GM12878 (cell line): ENCODE measurements at regions not wholly inside any gene's neighbourhood (a gene's known extent, or its start where the extent isn't known, plus 50 kb on each side); places are given as distances from the start of the nearest gene placed in this dataset.

ENCODE experiments used
- ATAC-seq: fragments of 200-7000 bp; cut with Tn5 transposase; 3 replicates; pipeline ENCODE4 v1.9.1; 2020; ENCODE audit warnings: mild to moderate bottlenecking, moderate library complexity
- BruUV-seq: library from RNA; stranded (reverse); fragments of 400-500 nt; replicated peaks from 2 replicates; lab custom pipeline; 2021; lab: Mats Ljungman, UMichigan
- CTCF ChIA-PET: fragments of 300-600 bp; sonication (Branson Sonifier 250); formaldehyde crosslinking; extraction: SDS; loops from one replicate; lab custom pipeline; 2021; ENCODE audit warnings: inconsistent platforms; lab: Yijun Ruan, JAX
- POLR2A ChIA-PET: fragments of 350-600 bp; formaldehyde crosslinking; extraction: SDS; loops from one replicate; lab custom pipeline; 2021; ENCODE audit warnings: inconsistent platforms; lab: Charles Lee
- RAD21 ChIA-PET: fragments of 300-600 bp; sonication (Branson Sonifier 250); formaldehyde crosslinking; loops from one replicate; lab custom pipeline; 2023; ENCODE audit warnings: antibody characterized with exemption; ENCODE audit not compliant: unreplicated experiment; lab: Charles Lee
- SMC1A ChIA-PET: fragments of 300-600 bp; sonication (Branson Sonifier 250); formaldehyde crosslinking; loops from one replicate; lab custom pipeline; 2023; ENCODE audit not compliant: unreplicated experiment, uncharacterized antibody; lab: Charles Lee
- DNase-seq: peaks from one replicate; pipeline ENCODE4 v3.0.0-alpha.2; 2011; ENCODE audit warnings: low read depth, low spot score
- FAIRE-seq: peaks from 3 replicates; lab custom pipeline; 2011; peaks lifted over from hg19 to GRCh38; lab: Jason Lieb, UNC
- H2AFZ ChIP-seq: 2 replicates; pipeline ENCODE4 v1.6.0; 2011; ENCODE audit warnings: low read depth, low read length, control low read depth; ENCODE audit not compliant: control insufficient read depth
- H3K27ac ChIP-seq: 2 replicates; pipeline ENCODE4 v1.5.1; 2011; ENCODE audit warnings: control low read depth; ENCODE audit not compliant: control insufficient read depth, insufficient read depth
- H3K27me3 ChIP-seq, 2 experiments: replicated peaks in 1 of 2; 2 replicates each; pipeline versions ENCODE4 v1.6.0 to v1.6.1; 2011; ENCODE audit warnings: low read length in 1 of 2; ENCODE audit not compliant: control insufficient read depth in 2 of 2, insufficient read depth in 2 of 2
- H3K36me3 ChIP-seq, 2 experiments: 2 replicates each; pipeline ENCODE4 v1.5.1; 2011; ENCODE audit warnings: low read length in 1 of 2; ENCODE audit not compliant: control insufficient read depth in 2 of 2, insufficient read depth in 2 of 2
- H3K4me1 ChIP-seq: 2 replicates; pipeline ENCODE4 v1.6.1; 2011; ENCODE audit warnings: mild to moderate bottlenecking, low read length, moderate library complexity, mixed read lengths; ENCODE audit not compliant: control insufficient read depth, insufficient read depth
- H3K4me2 ChIP-seq: 2 replicates; pipeline ENCODE4 v1.6.0; 2011; ENCODE audit warnings: control low read depth; ENCODE audit not compliant: control insufficient read depth, insufficient read depth
- H3K4me3 ChIP-seq: fragments of 200-600 bp; sonication (generic); 2 replicates; pipeline ENCODE4 v1.5.1; 2016
- H3K79me2 ChIP-seq: 2 replicates; pipeline ENCODE4 v1.6.0; 2011; ENCODE audit warnings: low read length; ENCODE audit not compliant: control insufficient read depth, insufficient read depth
- H3K9ac ChIP-seq: 2 replicates; pipeline ENCODE4 v1.8.0; 2011; ENCODE audit warnings: low read length, control low read depth, mixed read lengths; ENCODE audit not compliant: control insufficient read depth, insufficient read depth
- H3K9me3 ChIP-seq: replicated peaks from 3 replicates; pipeline ENCODE4 v1.5.1; 2011; ENCODE audit warnings: mild to moderate bottlenecking, low read length; ENCODE audit not compliant: control insufficient read depth, insufficient read depth
- H4K20me1 ChIP-seq: 2 replicates; pipeline ENCODE4 v1.6.0; 2011; ENCODE audit not compliant: control insufficient read depth, insufficient read depth
- EP300 ChIP-seq, 2 experiments: fragments of 150-350 bp in 1 of 2; IDR thresholded peaks; 2 replicates each; pipeline ENCODE4 v1.6.1; 2011 to 2012; ENCODE audit warnings: low read depth in 2 of 2, low read length in 2 of 2, borderline replicate concordance in 1 of 2, improper control_type of control experiment in 1 of 2, inconsistent platforms in 1 of 2; ENCODE audit not compliant: control insufficient read depth in 1 of 2
- HDAC6 ChIP-seq: fragments of 200-600 bp; sonication (generic); IDR thresholded peaks from one replicate; pipeline ENCODE4 v1.8.0; 2017; ENCODE audit warnings: antibody characterized with exemption; ENCODE audit not compliant: unreplicated experiment
- HDGF ChIP-seq: fragments of 450-650 bp; IDR thresholded peaks from 2 replicates; pipeline ENCODE4 v1.6.1; 2016; ENCODE audit warnings: antibody characterized with exemption
- MTA2 ChIP-seq: fragments of 450-650 bp; IDR thresholded peaks from 2 replicates; pipeline ENCODE4 v1.6.1; 2016; ENCODE audit warnings: low read depth, mild to moderate bottlenecking, moderate library complexity
- PML ChIP-seq: IDR thresholded peaks from 2 replicates; pipeline ENCODE4 v1.6.1; 2012; ENCODE audit warnings: low read length, inconsistent platforms
- POLR2A ChIP-seq: IDR thresholded peaks from 2 replicates; pipeline ENCODE4 v1.6.1; 2011; ENCODE audit warnings: low read depth, mild to moderate bottlenecking, low read length
- SIX5 ChIP-seq: IDR thresholded peaks from 2 replicates; pipeline ENCODE4 v1.6.1; 2011; ENCODE audit warnings: mild to moderate bottlenecking, low read depth, low read length, moderate library complexity; ENCODE audit not compliant: severe bottlenecking
- SRF ChIP-seq, 2 experiments: IDR thresholded peaks; 2 replicates each; pipeline ENCODE4 v1.6.1; 2011; ENCODE audit warnings: low read depth in 2 of 2, low read length in 2 of 2, mild to moderate bottlenecking in 1 of 2, moderate library complexity in 1 of 2
- TAF1 ChIP-seq: IDR thresholded peaks from 2 replicates; pipeline ENCODE4 v1.6.1; 2011; ENCODE audit warnings: mild to moderate bottlenecking, low read depth, low read length, borderline replicate concordance
- TARDBP ChIP-seq: IDR thresholded peaks from 2 replicates; pipeline ENCODE4 v1.6.1; 2016; ENCODE audit warnings: borderline replicate concordance
- WGBS: methylation state at CpG from one replicate; pipeline ENCODE4 v1.1.6; 2016; ENCODE audit warnings: low lambda C conversion rate; ENCODE audit not compliant: insufficient replicate concordance, insufficient coverage; ENCODE audit errors: missing lambda C conversion rate; 5-methylcytosine and 5-hydroxymethylcytosine counted together
- in situ Hi-C: fragments of 300-500 bp; cut with MboI; formaldehyde crosslinking; loops from 9 replicates; pipeline ENCODE4 v1.14.3; 2018; ENCODE audit warnings: mixed read lengths
- intact Hi-C: fragments of 100-400 bp; cut with micrococcal nuclease; formaldehyde crosslinking; loops from one replicate; pipeline ENCODE4 v1.14.2; 2022; ENCODE audit not compliant: unreplicated experiment
- TF ChIP-seq, protein P1 (sequence below): IDR thresholded peaks from 2 replicates; pipeline ENCODE4 v1.6.1; 2011; ENCODE audit warnings: low read depth, mild to moderate bottlenecking, low read length, moderate library complexity, borderline replicate concordance; ENCODE audit errors: extremely low read depth
- TF ChIP-seq, protein P2 (sequence below): fragments of 450-650 bp; IDR thresholded peaks from 2 replicates; pipeline ENCODE4 v1.6.1; 2017; ENCODE audit warnings: low read depth, mild to moderate bottlenecking, moderate library complexity
- TF ChIP-seq, protein P3 (sequence below): IDR thresholded peaks from 2 replicates; pipeline ENCODE4 v1.6.1; 2012; ENCODE audit warnings: low read length, inconsistent platforms

DNA sequence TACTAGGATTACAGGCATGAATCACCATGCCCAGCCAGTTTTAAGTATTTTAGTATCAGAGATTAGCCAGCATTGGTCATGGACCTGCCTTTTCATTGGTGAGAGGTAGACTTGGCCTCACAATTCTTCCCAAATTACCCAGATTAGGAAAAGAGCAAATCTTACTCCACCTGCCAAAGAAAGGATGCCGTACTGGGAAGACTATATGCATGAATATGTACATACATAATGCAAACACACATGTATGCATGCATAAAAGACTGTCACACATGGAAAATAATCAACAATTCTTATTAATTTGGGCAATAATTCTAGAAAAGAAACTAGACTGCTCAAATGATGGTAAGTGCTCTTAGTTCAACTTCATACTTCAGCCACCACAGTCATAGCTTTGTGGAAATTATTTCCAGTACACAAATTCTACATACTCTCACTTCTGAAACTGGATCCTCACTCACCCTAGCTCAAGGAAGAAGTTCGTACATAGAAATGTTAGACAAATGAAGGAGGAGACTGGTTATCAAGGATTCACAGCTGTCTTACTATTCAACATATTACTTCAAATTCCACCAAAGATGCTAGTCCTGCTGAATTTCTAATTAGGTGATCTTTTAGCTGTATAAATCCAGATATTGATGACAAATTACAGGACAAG lies 73.7 kb downstream of the MINAR2 start:
- Histone ChIP-seq H3K9ac (no peak overlapping the region), H2AFZ (no peak overlapping the region), H3K79me2 (no peaks in the 10 kb centered on the region), H3K4me3 (no peak overlapping the region), H3K4me1 (no peaks in the 10 kb centered on the region), H4K20me1 (no peaks in the 10 kb centered on the region), H3K9me3 (no peaks in the 10 kb centered on the region), H3K4me2 (no peak overlapping the region), H3K27me3 (no peaks in the 10 kb centered on the region), H3K36me3 (no peaks in the 10 kb centered on the region), H3K27ac (no peak overlapping the region)
- POLR2A ChIA-PET, result no interaction called here
- SMC1A ChIA-PET, result interaction anchor here (0.7 kb wide), 1 partner anchor 24 kb away, joined by 6 read pairs; no protein-coding TSS in a partner anchor
- ATAC-seq (no peak), FAIRE-seq (no peak), DNase-seq (no peak)
- WGBS, result 5% methylated on average over 2 of the region's 2 CpGs
- TF ChIP-seq POLR2A (no peak), PML (no peak)
- TF ChIP-seq, protein P1, sequence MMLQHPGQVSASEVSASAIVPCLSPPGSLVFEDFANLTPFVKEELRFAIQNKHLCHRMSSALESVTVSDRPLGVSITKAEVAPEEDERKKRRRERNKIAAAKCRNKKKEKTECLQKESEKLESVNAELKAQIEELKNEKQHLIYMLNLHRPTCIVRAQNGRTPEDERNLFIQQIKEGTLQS, result no peak
- intact Hi-C loops (no loop called here), in situ Hi-C loops (no loop called here)
- RAD21 ChIA-PET, result no interaction called here
- CTCF ChIA-PET, result interaction anchor here (0.8 to 1.3 kb wide), 3 partner anchors 9 to 31 kb away, joined by 3 to 4 read pairs (median 3); no protein-coding TSS in a partner anchor
- no TSS peak for BruUV-seq

DNA sequence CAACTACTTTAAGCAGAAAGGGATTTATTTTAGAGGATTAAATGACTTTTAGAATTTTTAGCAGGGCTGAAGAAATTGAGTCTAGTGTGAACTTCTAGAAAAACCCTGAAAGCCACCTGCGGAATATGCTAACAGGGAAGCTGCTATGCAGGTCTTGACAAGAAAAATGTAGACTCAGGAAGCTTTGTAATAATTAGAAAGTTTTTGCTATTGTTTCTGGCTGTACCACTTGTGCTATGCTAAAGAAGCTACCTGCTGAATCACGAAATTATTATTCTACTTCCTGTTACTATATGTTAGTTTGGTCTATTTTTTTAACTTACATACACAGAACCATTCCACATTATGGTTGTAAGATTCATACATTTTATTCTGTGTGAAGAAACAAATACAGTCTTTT lies 74.0 kb upstream of the CHSY3 start:
- intact Hi-C loops (no loop called here), in situ Hi-C loops (no loop called here)
- H3K36me3 ChIP-seq, result no peaks in the 10 kb centered on the region
- POLR2A ChIA-PET, result no interaction called here
- H2AFZ ChIP-seq, result no peak overlapping the region
- H3K4me2 ChIP-seq, result no peak overlapping the region
- 15% methylated on average over 2 of the region's 2 CpGs for WGBS
- CTCF ChIA-PET, result interaction anchor here (0.9 to 1.5 kb wide), 2 partner anchors 23 to 47 kb away, joined by 3 to 4 read pairs; no protein-coding TSS in a partner anchor
- no peaks in the 10 kb centered on the region for H3K79me2 ChIP-seq
- RAD21 ChIA-PET, result no interaction called here
- H3K4me1 ChIP-seq, result no peaks in the 10 kb centered on the region
- no peak overlapping the region for H3K4me3 ChIP-seq
- no peaks in the 10 kb centered on the region for H3K9me3 ChIP-seq
- SMC1A ChIA-PET, result no interaction called here
- no peaks in the 10 kb centered on the region for H3K27me3 ChIP-seq
- ATAC-seq, result no peak
- H3K9ac ChIP-seq, result no peak overlapping the region
- H4K20me1 ChIP-seq, result no peaks in the 10 kb centered on the region
- no TSS peak for BruUV-seq
- no peak for DNase-seq
- no peak overlapping the region for H3K27ac ChIP-seq
- no peak for FAIRE-seq
- no peak for TF ChIP-seq SRF (IDR thresholded peaks at IDR 0.05; ENCODE audit: low read depth in 2 of 2, low read length in 2 of 2)
- TF ChIP-seq, protein P2, sequence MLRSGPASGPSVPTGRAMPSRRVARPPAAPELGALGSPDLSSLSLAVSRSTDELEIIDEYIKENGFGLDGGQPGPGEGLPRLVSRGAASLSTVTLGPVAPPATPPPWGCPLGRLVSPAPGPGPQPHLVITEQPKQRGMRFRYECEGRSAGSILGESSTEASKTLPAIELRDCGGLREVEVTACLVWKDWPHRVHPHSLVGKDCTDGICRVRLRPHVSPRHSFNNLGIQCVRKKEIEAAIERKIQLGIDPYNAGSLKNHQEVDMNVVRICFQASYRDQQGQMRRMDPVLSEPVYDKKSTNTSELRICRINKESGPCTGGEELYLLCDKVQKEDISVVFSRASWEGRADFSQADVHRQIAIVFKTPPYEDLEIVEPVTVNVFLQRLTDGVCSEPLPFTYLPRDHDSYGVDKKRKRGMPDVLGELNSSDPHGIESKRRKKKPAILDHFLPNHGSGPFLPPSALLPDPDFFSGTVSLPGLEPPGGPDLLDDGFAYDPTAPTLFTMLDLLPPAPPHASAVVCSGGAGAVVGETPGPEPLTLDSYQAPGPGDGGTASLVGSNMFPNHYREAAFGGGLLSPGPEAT, result no peak
- TF ChIP-seq MTA2, result no peak
- TF ChIP-seq HDAC6, result no peak
- no peak for TF ChIP-seq EP300 (IDR thresholded peaks at IDR 0.05; ENCODE audit: borderline replicate concordance in 1 of 2, control insufficient read depth in 1 of 2, low read depth in 2 of 2, low read length in 2 of 2)
- TF ChIP-seq TAF1, result no peak
- TF ChIP-seq, protein P3, sequence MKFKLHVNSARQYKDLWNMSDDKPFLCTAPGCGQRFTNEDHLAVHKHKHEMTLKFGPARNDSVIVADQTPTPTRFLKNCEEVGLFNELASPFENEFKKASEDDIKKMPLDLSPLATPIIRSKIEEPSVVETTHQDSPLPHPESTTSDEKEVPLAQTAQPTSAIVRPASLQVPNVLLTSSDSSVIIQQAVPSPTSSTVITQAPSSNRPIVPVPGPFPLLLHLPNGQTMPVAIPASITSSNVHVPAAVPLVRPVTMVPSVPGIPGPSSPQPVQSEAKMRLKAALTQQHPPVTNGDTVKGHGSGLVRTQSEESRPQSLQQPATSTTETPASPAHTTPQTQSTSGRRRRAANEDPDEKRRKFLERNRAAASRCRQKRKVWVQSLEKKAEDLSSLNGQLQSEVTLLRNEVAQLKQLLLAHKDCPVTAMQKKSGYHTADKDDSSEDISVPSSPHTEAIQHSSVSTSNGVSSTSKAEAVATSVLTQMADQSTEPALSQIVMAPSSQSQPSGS, result no peak
- TF ChIP-seq SIX5, result no peak
- no peak for TF ChIP-seq TARDBP
- TF ChIP-seq HDGF, result no peak
